Neutrophil (primary cell): ENCODE measurements at regions not wholly inside any gene's neighbourhood (a gene's known extent, or its start where the extent isn't known, plus 50 kb on each side); places are given as distances from the start of the nearest gene placed in this dataset.

Source experiments
- H3K27ac ChIP-seq: fragments of 200-600 bp; sonication (generic); 2 replicates; pipeline ENCODE4 v1.5.1; 2016; ENCODE audit warnings: mild to moderate bottlenecking, moderate library complexity
- H3K27me3 ChIP-seq: fragments of 200-600 bp; sonication (generic); 2 replicates; pipeline ENCODE4 v1.6.0; 2016; ENCODE audit warnings: mild to moderate bottlenecking
- H3K36me3 ChIP-seq: fragments of 200-600 bp; sonication (generic); 2 replicates; pipeline ENCODE4 v1.5.1; 2017
- H3K4me1 ChIP-seq, 2 experiments: fragments of 200-600 bp in 1 of 2; sonication (generic) in 1 of 2; 1 replicate in 1 of 2; 2 replicates in 1 of 2; pipeline versions ENCODE4 v1.5.1 to v1.6.1; 2013 to 2016; ENCODE audit warnings: low read depth in 1 of 2, low read length in 1 of 2, mild to moderate bottlenecking in 1 of 2, moderate library complexity in 1 of 2; ENCODE audit not compliant: control insufficient read depth in 1 of 2, insufficient read depth in 1 of 2
- H3K4me3 ChIP-seq, 2 experiments: fragments of 200-600 bp in 1 of 2; sonication (generic) in 1 of 2; 1 replicate in 1 of 2; 2 replicates in 1 of 2; pipeline ENCODE4 v1.5.1; 2013 to 2016; ENCODE audit warnings: low read depth in 1 of 2, low read length in 1 of 2, mild to moderate bottlenecking in 1 of 2, moderate library complexity in 1 of 2
- H3K9me3 ChIP-seq: fragments of 200-600 bp; sonication (generic); 2 replicates; pipeline ENCODE4 v1.5.1; 2016
- CTCF ChIP-seq: fragments of 200-600 bp; sonication (generic); IDR thresholded peaks from 2 replicates; pipeline ENCODE4 v1.5.1; 2016; ENCODE audit warnings: antibody characterized with exemption

- Histone ChIP-seq H3K4me1 (peaks cover 4 to 5% of the 10 kb centered on the region in 2 experiments), H3K4me3 (no peak overlapping the region), H3K27me3 (no peaks in the 10 kb centered on the region), H3K36me3 (no peaks in the 10 kb centered on the region), H3K27ac (no peak overlapping the region), H3K9me3 (no peaks in the 10 kb centered on the region)
- no peak for TF ChIP-seq CTCF
These were observed 139.8 kb upstream of the PROK2 start for GRCh38 chr3:71924721-71925120.

GRCh38 chr3:71921036-71921435, 136.1 kb upstream of the PROK2 start:
- Histone ChIP-seq H3K4me1 (peaks cover 4 to 5% of the 10 kb centered on the region in 2 experiments), H3K27me3 (peaks cover 4% of the 10 kb centered on the region), H3K27ac (no peak overlapping the region), H3K4me3 (no peak overlapping the region), H3K36me3 (no peaks in the 10 kb centered on the region), H3K9me3 (no peaks in the 10 kb centered on the region)
- TF ChIP-seq CTCF = no peak

GRCh38 chr3:71919572-71919971, 134.6 kb upstream of the PROK2 start:
- Histone ChIP-seq H3K4me3 (no peak overlapping the region), H3K27me3 (peaks cover 4% of the 10 kb centered on the region), H3K36me3 (no peaks in the 10 kb centered on the region), H3K27ac (no peak overlapping the region), H3K4me1 (peaks cover 4 to 5% of the 10 kb centered on the region in 2 experiments), H3K9me3 (no peaks in the 10 kb centered on the region)
- TF ChIP-seq CTCF = no peak

GRCh38 chr3:71917545-71917944, 132.6 kb upstream of the PROK2 start:
- TF ChIP-seq CTCF = no peak
- Histone ChIP-seq H3K27ac (no peak overlapping the region), H3K4me1 (peaks cover 5 to 14% of the 10 kb centered on the region in 2 experiments), H3K36me3 (no peaks in the 10 kb centered on the region), H3K4me3 (no peak overlapping the region), H3K9me3 (no peaks in the 10 kb centered on the region), H3K27me3 (peaks cover 4% of the 10 kb centered on the region)

GRCh38 chr3:71916747-71917369, 131.9 kb upstream of the PROK2 start:
- H3K4me3 ChIP-seq = no peak overlapping the region
- no peak for TF ChIP-seq CTCF
- peaks cover 5 to 17% of the 10 kb centered on the region in 2 experiments for H3K4me1 ChIP-seq
- H3K36me3 ChIP-seq = no peaks in the 10 kb centered on the region
- H3K9me3 ChIP-seq = no peaks in the 10 kb centered on the region
- no peak overlapping the region for H3K27ac ChIP-seq
- H3K27me3 ChIP-seq = peaks cover 4% of the 10 kb centered on the region
